ENCODE measurements at regions not wholly inside any gene's neighbourhood (a gene's known extent, or its start where the extent isn't known, plus 50 kb on each side); places are given as distances from the start of the nearest gene placed in this dataset.

GRCh38 chr3:31345581-31345980 lies 187.1 kb upstream of the STT3B start:
- no peak for DNase-seq
- no peaks in the 10 kb centered on the region for H3F3A ChIP-seq (ENCODE audit: insufficient read depth, low read depth)
- no peak overlapping the region for H3K27ac ChIP-seq
- no peaks in the 10 kb centered on the region for H3K9me2 ChIP-seq (ENCODE audit: insufficient read depth)
- no peaks in the 10 kb centered on the region for H4K20me1 ChIP-seq (ENCODE audit: insufficient read depth)
- intact Hi-C loops (cut with micrococcal nuclease; ENCODE audit: unreplicated experiment) = no loop called here
- ChIA-PET CTCF (no interaction called here), POLR2A (ENCODE audit: unreplicated experiment) (no interaction called here)
- H3K4me1 ChIP-seq (replicated peaks; ENCODE audit: insufficient read depth) = no peaks in the 10 kb centered on the region
- BruUV-seq (replicated peaks) = no TSS peak
- no peak overlapping the region for H2AFZ ChIP-seq
- TF ChIP-seq EZH2 (IDR thresholded peaks at IDR 0.05; ENCODE audit: low read depth) (no peak), CTCF (conservative IDR thresholded peaks at IDR 0.05) (no peak)
- H3K4me2 ChIP-seq = no peak overlapping the region
- no peaks in the 10 kb centered on the region for H3K9me3 ChIP-seq (ENCODE audit: insufficient read depth, low read depth)
- no peaks in the 10 kb centered on the region for H3K36me3 ChIP-seq (ENCODE audit: low read depth)
- H3K4me3 ChIP-seq = no peak overlapping the region
- H3K27me3 ChIP-seq (ENCODE audit: insufficient read depth, low read depth) = no peaks in the 10 kb centered on the region
- H3K79me2 ChIP-seq (ENCODE audit: low read depth) = no peaks in the 10 kb centered on the region

DNA sequence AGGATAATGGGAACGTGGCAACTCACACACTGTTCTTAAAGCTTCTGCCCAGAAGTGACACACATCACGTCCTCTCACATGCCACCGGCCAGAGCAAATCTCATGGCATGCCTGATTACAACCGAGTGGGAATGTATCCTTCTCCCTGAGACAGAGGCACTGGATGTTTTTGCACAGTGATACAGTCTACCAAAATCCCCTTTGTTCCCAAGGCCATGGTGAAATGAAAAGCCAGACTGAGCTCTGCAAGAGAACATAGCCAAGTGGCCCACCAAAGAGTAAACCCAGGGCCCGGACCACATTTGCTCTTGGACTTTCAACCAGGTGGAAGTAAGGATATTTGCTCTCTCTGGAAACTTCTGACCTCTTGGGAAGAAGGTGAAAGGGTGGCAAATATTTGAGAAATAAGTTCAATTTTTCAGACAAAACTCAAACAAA lies 186.2 kb upstream of the STT3B start:
- no peaks in the 10 kb centered on the region for H3K9me2 ChIP-seq (ENCODE audit: insufficient read depth)
- no peak overlapping the region for H3K4me2 ChIP-seq
- no peaks in the 10 kb centered on the region for H3K9me3 ChIP-seq (ENCODE audit: insufficient read depth, low read depth)
- H3K27ac ChIP-seq = no peak overlapping the region
- H3K79me2 ChIP-seq (ENCODE audit: low read depth) = no peaks in the 10 kb centered on the region
- no peak for DNase-seq
- intact Hi-C loops (cut with micrococcal nuclease; ENCODE audit: unreplicated experiment) = no loop called here
- no peak overlapping the region for H3K4me3 ChIP-seq
- no peak overlapping the region for H2AFZ ChIP-seq
- CTCF ChIA-PET = no interaction called here
- H3K36me3 ChIP-seq (ENCODE audit: low read depth) = no peaks in the 10 kb centered on the region
- no peaks in the 10 kb centered on the region for H3K4me1 ChIP-seq (replicated peaks; ENCODE audit: insufficient read depth)
- POLR2A ChIA-PET (ENCODE audit: unreplicated experiment) = no interaction called here
- TF ChIP-seq CTCF (conservative IDR thresholded peaks at IDR 0.05) (no peak), EZH2 (IDR thresholded peaks at IDR 0.05; ENCODE audit: low read depth) (no peak)
- no peaks in the 10 kb centered on the region for H4K20me1 ChIP-seq (ENCODE audit: insufficient read depth)
- H3K27me3 ChIP-seq (ENCODE audit: insufficient read depth, low read depth) = no peaks in the 10 kb centered on the region
- H3F3A ChIP-seq (ENCODE audit: insufficient read depth, low read depth) = no peaks in the 10 kb centered on the region
- no TSS peak for BruUV-seq (replicated peaks)

- no peaks in the 10 kb centered on the region for H3F3A ChIP-seq (ENCODE audit: insufficient read depth, low read depth)
- no peaks in the 10 kb centered on the region for H3K79me2 ChIP-seq (ENCODE audit: low read depth)
- no peaks in the 10 kb centered on the region for H3K9me3 ChIP-seq (ENCODE audit: insufficient read depth, low read depth)
- no peak for DNase-seq
- POLR2A ChIA-PET (ENCODE audit: unreplicated experiment) = no interaction called here
- no peaks in the 10 kb centered on the region for H4K20me1 ChIP-seq (ENCODE audit: insufficient read depth)
- intact Hi-C loops (cut with micrococcal nuclease; ENCODE audit: unreplicated experiment) = no loop called here
- no TSS peak for BruUV-seq (replicated peaks)
- no peak for TF ChIP-seq CTCF (conservative IDR thresholded peaks at IDR 0.05)
- TF ChIP-seq EZH2 (IDR thresholded peaks at IDR 0.05; ENCODE audit: low read depth) = no peak
- no peak overlapping the region for H2AFZ ChIP-seq
- CTCF ChIA-PET = no interaction called here
- no peaks in the 10 kb centered on the region for H3K27me3 ChIP-seq (ENCODE audit: insufficient read depth, low read depth)
- H3K4me3 ChIP-seq = no peak overlapping the region
- H3K4me2 ChIP-seq = no peak overlapping the region
- no peaks in the 10 kb centered on the region for H3K9me2 ChIP-seq (ENCODE audit: insufficient read depth)
- no peaks in the 10 kb centered on the region for H3K36me3 ChIP-seq (ENCODE audit: low read depth)
- no peak overlapping the region for H3K27ac ChIP-seq
- no peaks in the 10 kb centered on the region for H3K4me1 ChIP-seq (replicated peaks; ENCODE audit: insufficient read depth)
These were observed 183.6 kb upstream of the STT3B start for GRCh38 chr3:31349001-31349748.
